ENCODE measurements at regions not wholly inside any gene's neighbourhood (a gene's known extent, or its start where the extent isn't known, plus 50 kb on each side); places are given as distances from the start of the nearest gene placed in this dataset.

- no peak overlapping the region for H3K4me3 Mint-ChIP-seq (ENCODE audit: unreplicated experiment)
- no peaks in the 10 kb centered on the region for H3K36me3 Mint-ChIP-seq (ENCODE audit: insufficient read depth, unreplicated experiment)
- DNase-seq: no peak
- no peaks in the 10 kb centered on the region for H3K4me1 Mint-ChIP-seq (ENCODE audit: low read depth, unreplicated experiment)
- no peak overlapping the region for H3K27ac Mint-ChIP-seq (ENCODE audit: unreplicated experiment)
- no peak for TF ChIP-seq CTCF (IDR thresholded peaks at IDR 0.05; ENCODE audit: insufficient read depth in 1 of 2, low read depth in 1 of 2, low read length in 1 of 2, severe bottlenecking in 1 of 2, unreplicated experiment in 1 of 2)
- Histone ChIP-seq H3K4me3 (ENCODE audit: low read depth, low read length) (no peak overlapping the region), H3K9me3 (no peaks in the 10 kb centered on the region), H3K36me3 (ENCODE audit: control insufficient read depth, insufficient read depth, low read length) (no peaks in the 10 kb centered on the region), H3K4me1 (no peaks in the 10 kb centered on the region), H3K27me3 (replicated peaks; ENCODE audit: control insufficient read depth, insufficient read depth, low read length) (no peaks in the 10 kb centered on the region)
- intact Hi-C loops (cut with micrococcal nuclease; ENCODE audit: unreplicated experiment): no loop called here
- CTCF ChIA-PET: no interaction called here
- no TSS peak for BruUV-seq (replicated peaks)
- peaks cover 10% of the 10 kb centered on the region for H3K27me3 Mint-ChIP-seq (ENCODE audit: insufficient read depth, unreplicated experiment)
- peaks cover 6% of the 10 kb centered on the region for H3K9me3 Mint-ChIP-seq (ENCODE audit: unreplicated experiment)
- POLR2A ChIA-PET: no interaction called here
Measured at GRCh38 chr5:114204923-114205322, 156.9 kb upstream of the KCNN2 start.

- no TSS peak for BruUV-seq (replicated peaks)
- Mint-ChIP-seq H3K27me3 (ENCODE audit: insufficient read depth, unreplicated experiment) (peaks cover 10% of the 10 kb centered on the region), H3K4me1 (ENCODE audit: low read depth, unreplicated experiment) (no peaks in the 10 kb centered on the region), H3K27ac (ENCODE audit: unreplicated experiment) (no peak overlapping the region), H3K4me3 (ENCODE audit: unreplicated experiment) (no peak overlapping the region), H3K9me3 (ENCODE audit: unreplicated experiment) (no peaks in the 10 kb centered on the region), H3K36me3 (ENCODE audit: insufficient read depth, unreplicated experiment) (no peaks in the 10 kb centered on the region)
- Histone ChIP-seq H3K4me3 (ENCODE audit: low read depth, low read length) (no peak overlapping the region), H3K4me1 (no peaks in the 10 kb centered on the region), H3K36me3 (ENCODE audit: control insufficient read depth, insufficient read depth, low read length) (no peaks in the 10 kb centered on the region), H3K27me3 (replicated peaks; ENCODE audit: control insufficient read depth, insufficient read depth, low read length) (no peaks in the 10 kb centered on the region), H3K9me3 (no peaks in the 10 kb centered on the region)
- intact Hi-C loops (cut with micrococcal nuclease; ENCODE audit: unreplicated experiment): no loop called here
- ChIA-PET CTCF (no interaction called here), POLR2A (no interaction called here)
- TF ChIP-seq CTCF (IDR thresholded peaks at IDR 0.05; ENCODE audit: insufficient read depth in 1 of 2, low read depth in 1 of 2, low read length in 1 of 2, severe bottlenecking in 1 of 2, unreplicated experiment in 1 of 2): no peak
- DNase-seq: no peak
Measured at GRCh38 chr5:114206640-114207039, 155.2 kb upstream of the KCNN2 start.

GRCh38 chr5:114207615-114208014 is 154.3 kb upstream of the KCNN2 start:
- Mint-ChIP-seq H3K36me3 (ENCODE audit: insufficient read depth, unreplicated experiment) (no peaks in the 10 kb centered on the region), H3K27me3 (ENCODE audit: insufficient read depth, unreplicated experiment) (peaks cover 10% of the 10 kb centered on the region), H3K4me1 (ENCODE audit: low read depth, unreplicated experiment) (no peaks in the 10 kb centered on the region), H3K9me3 (ENCODE audit: unreplicated experiment) (no peaks in the 10 kb centered on the region), H3K27ac (ENCODE audit: unreplicated experiment) (no peak overlapping the region), H3K4me3 (ENCODE audit: unreplicated experiment) (no peak overlapping the region)
- Histone ChIP-seq H3K4me3 (ENCODE audit: low read depth, low read length) (no peak overlapping the region), H3K36me3 (ENCODE audit: control insufficient read depth, insufficient read depth, low read length) (no peaks in the 10 kb centered on the region), H3K4me1 (no peaks in the 10 kb centered on the region), H3K9me3 (no peaks in the 10 kb centered on the region), H3K27me3 (replicated peaks; ENCODE audit: control insufficient read depth, insufficient read depth, low read length) (no peaks in the 10 kb centered on the region)
- intact Hi-C loops (cut with micrococcal nuclease; ENCODE audit: unreplicated experiment): no loop called here
- no peak for TF ChIP-seq CTCF (IDR thresholded peaks at IDR 0.05; ENCODE audit: insufficient read depth in 1 of 2, low read depth in 1 of 2, low read length in 1 of 2, severe bottlenecking in 1 of 2, unreplicated experiment in 1 of 2)
- ChIA-PET POLR2A (no interaction called here), CTCF (no interaction called here)
- no TSS peak for BruUV-seq (replicated peaks)
- no peak for DNase-seq
